DND-41 (cell line): ENCODE measurements at regions not wholly inside any gene's neighbourhood (a gene's known extent, or its start where the extent isn't known, plus 50 kb on each side); places are given as distances from the start of the nearest gene placed in this dataset.

Experiments
- EZH2 ChIP-seq: IDR thresholded peaks from 3 replicates; pipeline ENCODE4 v1.6.1; 2012; ENCODE audit warnings: borderline replicate concordance, low read depth, mild to moderate bottlenecking, moderate library complexity, low read length, inconsistent platforms; ENCODE audit not compliant: severe bottlenecking
- TF ChIP-seq, protein P1 (sequence below): IDR thresholded peaks from 2 replicates; pipeline ENCODE4 v1.5.1; 2012; ENCODE audit warnings: borderline replicate concordance, low read length, moderate library complexity, mild to moderate bottlenecking; ENCODE audit not compliant: poor library complexity, severe bottlenecking; ENCODE audit errors: extremely low read depth

DNA sequence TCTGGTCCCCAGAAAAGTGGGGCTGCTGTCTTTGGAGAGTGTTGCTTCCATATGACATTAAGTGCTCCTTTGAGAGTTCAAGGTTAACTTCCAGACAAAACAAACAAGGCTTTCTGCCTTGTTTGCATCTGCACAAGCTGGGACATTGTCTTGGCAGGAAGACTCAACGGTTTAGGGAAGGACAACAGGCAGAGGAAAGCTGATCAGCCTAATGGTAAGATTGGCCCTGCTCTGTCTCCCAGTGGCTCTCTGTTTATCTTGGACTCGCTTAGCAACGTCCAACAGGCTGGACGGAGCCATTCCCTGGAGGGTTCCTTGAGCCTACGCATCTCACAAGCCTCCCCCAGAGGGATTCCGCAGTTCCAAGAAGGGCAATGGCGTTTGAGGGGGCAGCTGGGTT lies 62.2 kb upstream of the SLC44A3 start:
- no peak for TF ChIP-seq EZH2
- TF ChIP-seq, protein P1, sequence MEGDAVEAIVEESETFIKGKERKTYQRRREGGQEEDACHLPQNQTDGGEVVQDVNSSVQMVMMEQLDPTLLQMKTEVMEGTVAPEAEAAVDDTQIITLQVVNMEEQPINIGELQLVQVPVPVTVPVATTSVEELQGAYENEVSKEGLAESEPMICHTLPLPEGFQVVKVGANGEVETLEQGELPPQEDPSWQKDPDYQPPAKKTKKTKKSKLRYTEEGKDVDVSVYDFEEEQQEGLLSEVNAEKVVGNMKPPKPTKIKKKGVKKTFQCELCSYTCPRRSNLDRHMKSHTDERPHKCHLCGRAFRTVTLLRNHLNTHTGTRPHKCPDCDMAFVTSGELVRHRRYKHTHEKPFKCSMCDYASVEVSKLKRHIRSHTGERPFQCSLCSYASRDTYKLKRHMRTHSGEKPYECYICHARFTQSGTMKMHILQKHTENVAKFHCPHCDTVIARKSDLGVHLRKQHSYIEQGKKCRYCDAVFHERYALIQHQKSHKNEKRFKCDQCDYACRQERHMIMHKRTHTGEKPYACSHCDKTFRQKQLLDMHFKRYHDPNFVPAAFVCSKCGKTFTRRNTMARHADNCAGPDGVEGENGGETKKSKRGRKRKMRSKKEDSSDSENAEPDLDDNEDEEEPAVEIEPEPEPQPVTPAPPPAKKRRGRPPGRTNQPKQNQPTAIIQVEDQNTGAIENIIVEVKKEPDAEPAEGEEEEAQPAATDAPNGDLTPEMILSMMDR = no peak
